ENCODE measurements at regions not wholly inside any gene's neighbourhood (a gene's known extent, or its start where the extent isn't known, plus 50 kb on each side); places are given as distances from the start of the nearest gene placed in this dataset.

GRCh38 chr10:128505346-128505745 lies 379.1 kb upstream of the MKI67 start:
- TF ChIP-seq CTCF (IDR thresholded peaks at IDR 0.05) (no peak), POLR2A (IDR thresholded peaks at IDR 0.05) (no peak)
